MCF 10A (cell line): ENCODE measurements at regions not wholly inside any gene's neighbourhood (a gene's known extent, or its start where the extent isn't known, plus 50 kb on each side); places are given as distances from the start of the nearest gene placed in this dataset.

Experiments
- BruUV-seq: library from RNA; stranded (reverse); fragments of 400-500 nt; replicated peaks from 2 replicates; lab custom pipeline; 2021; lab: Mats Ljungman, UMichigan
- CTCF ChIA-PET: fragments of 300-600 bp; sonication (Branson Sonifier 250); formaldehyde crosslinking; extraction: SDS; loops from one replicate; lab custom pipeline; 2021; ENCODE audit warnings: antibody characterized with exemption, inconsistent platforms; lab: Yijun Ruan, JAX
- POLR2A ChIA-PET: fragments of 300-600, 350-650 bp; sonication (Branson Sonifier 250); formaldehyde crosslinking; extraction: SDS; loops from one replicate; lab custom pipeline; 2020; ENCODE audit warnings: antibody characterized with exemption, inconsistent platforms; lab: Yijun Ruan, JAX
- DNase-seq: peaks from one replicate; pipeline ENCODE4 v3.0.0-alpha.2; 2018; ENCODE audit not compliant: unreplicated experiment
- H3K27ac Mint-ChIP-seq: one replicate; pipeline ENCODE4 v1.8.0; 2022; ENCODE audit warnings: mild to moderate bottlenecking, low read depth, mixed read lengths; ENCODE audit not compliant: unreplicated experiment
- H3K27me3 Mint-ChIP-seq: one replicate; pipeline ENCODE4 v1.8.0; 2022; ENCODE audit warnings: mixed read lengths; ENCODE audit not compliant: insufficient read depth, unreplicated experiment
- H3K36me3 Mint-ChIP-seq: one replicate; pipeline ENCODE4 v1.8.0; 2022; ENCODE audit warnings: mild to moderate bottlenecking, moderate library complexity, mixed read lengths; ENCODE audit not compliant: insufficient read depth, unreplicated experiment
- H3K4me1 Mint-ChIP-seq: one replicate; pipeline ENCODE4 v1.8.0; 2022; ENCODE audit warnings: mixed read lengths; ENCODE audit not compliant: insufficient read depth, unreplicated experiment
- H3K4me3 Mint-ChIP-seq: one replicate; pipeline ENCODE4 v1.8.0; 2022; ENCODE audit warnings: mild to moderate bottlenecking, moderate library complexity, mixed read lengths; ENCODE audit not compliant: unreplicated experiment
- H3K9me3 Mint-ChIP-seq: one replicate; pipeline ENCODE4 v1.8.0; 2022; ENCODE audit warnings: mixed read lengths; ENCODE audit not compliant: unreplicated experiment
- intact Hi-C: fragments of 100-400 bp; cut with micrococcal nuclease; formaldehyde crosslinking; loops from 2 replicates; pipeline ENCODE4 v1.14.1; 2022
- TF ChIP-seq, protein P1 (sequence below): fragments of 200-600 bp; IDR thresholded peaks from one replicate; pipeline ENCODE4 v1.8.0; 2022; ENCODE audit warnings: antibody characterized with exemption, mild to moderate bottlenecking; ENCODE audit not compliant: unreplicated experiment

GRCh38 chr18:56162311-56163265 lies 475.8 kb downstream of the TXNL1 start:
- CTCF ChIA-PET: interaction anchor here (0.6 kb wide), 2 partner anchors 32 to 350 kb away, joined by 4 read pairs; no protein-coding TSS in a partner anchor
- TF ChIP-seq, protein P1, sequence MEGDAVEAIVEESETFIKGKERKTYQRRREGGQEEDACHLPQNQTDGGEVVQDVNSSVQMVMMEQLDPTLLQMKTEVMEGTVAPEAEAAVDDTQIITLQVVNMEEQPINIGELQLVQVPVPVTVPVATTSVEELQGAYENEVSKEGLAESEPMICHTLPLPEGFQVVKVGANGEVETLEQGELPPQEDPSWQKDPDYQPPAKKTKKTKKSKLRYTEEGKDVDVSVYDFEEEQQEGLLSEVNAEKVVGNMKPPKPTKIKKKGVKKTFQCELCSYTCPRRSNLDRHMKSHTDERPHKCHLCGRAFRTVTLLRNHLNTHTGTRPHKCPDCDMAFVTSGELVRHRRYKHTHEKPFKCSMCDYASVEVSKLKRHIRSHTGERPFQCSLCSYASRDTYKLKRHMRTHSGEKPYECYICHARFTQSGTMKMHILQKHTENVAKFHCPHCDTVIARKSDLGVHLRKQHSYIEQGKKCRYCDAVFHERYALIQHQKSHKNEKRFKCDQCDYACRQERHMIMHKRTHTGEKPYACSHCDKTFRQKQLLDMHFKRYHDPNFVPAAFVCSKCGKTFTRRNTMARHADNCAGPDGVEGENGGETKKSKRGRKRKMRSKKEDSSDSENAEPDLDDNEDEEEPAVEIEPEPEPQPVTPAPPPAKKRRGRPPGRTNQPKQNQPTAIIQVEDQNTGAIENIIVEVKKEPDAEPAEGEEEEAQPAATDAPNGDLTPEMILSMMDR: no peak
- no peak for DNase-seq
- POLR2A ChIA-PET: no interaction called here
- no peaks in the 10 kb centered on the region for H3K4me1 Mint-ChIP-seq
- no peaks in the 10 kb centered on the region for H3K27me3 Mint-ChIP-seq
- H3K36me3 Mint-ChIP-seq: no peaks in the 10 kb centered on the region
- intact Hi-C loops: no loop called here
- H3K4me3 Mint-ChIP-seq: no peak overlapping the region
- no TSS peak for BruUV-seq
- H3K27ac Mint-ChIP-seq: no peak overlapping the region
- H3K9me3 Mint-ChIP-seq: no peaks in the 10 kb centered on the region

DNA sequence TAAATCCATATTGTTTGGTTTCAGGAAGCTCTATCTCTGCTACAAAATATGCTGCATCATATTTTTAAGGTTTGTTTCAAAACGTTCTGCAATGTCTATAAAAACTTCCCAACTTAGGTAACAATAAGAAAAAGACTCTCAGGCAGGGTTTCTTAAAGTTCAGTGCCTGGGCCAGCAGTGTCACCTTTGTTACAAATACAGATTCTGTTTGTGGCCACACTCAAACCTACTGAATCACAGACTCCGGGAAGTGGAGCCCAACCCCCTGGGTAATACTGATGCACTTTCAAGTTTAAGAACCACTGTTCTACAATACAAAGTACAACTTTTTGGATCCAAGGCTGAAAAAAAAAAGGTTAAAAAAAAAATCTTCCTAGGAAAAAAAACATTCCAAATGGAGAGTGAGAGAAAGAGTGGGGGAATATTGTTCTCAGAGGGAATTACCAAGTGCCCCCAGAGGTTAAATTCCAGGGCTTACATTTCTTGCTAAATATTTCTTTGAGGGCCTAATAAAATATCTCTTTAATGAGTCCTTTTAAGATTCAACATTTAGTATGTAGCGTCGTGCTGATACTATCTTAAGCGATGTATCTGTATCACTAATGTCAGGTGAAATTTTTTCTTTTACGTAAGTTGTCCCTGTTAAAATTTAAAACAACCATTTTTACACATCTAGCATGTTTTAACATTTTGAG lies 476.7 kb downstream of the TXNL1 start:
- intact Hi-C loops: no loop called here
- ChIA-PET CTCF (no interaction called here), POLR2A (no interaction called here)
- no peaks in the 10 kb centered on the region for H3K9me3 Mint-ChIP-seq
- BruUV-seq: no TSS peak
- H3K4me1 Mint-ChIP-seq: no peaks in the 10 kb centered on the region
- TF ChIP-seq, protein P1: no peak
- no peaks in the 10 kb centered on the region for H3K36me3 Mint-ChIP-seq
- no peak overlapping the region for H3K27ac Mint-ChIP-seq
- H3K4me3 Mint-ChIP-seq: no peak overlapping the region
- DNase-seq: no peak
- no peaks in the 10 kb centered on the region for H3K27me3 Mint-ChIP-seq

GRCh38 chr18:56158676-56159075 lies 479.7 kb downstream of the TXNL1 start:
- Mint-ChIP-seq H3K4me1 (no peaks in the 10 kb centered on the region), H3K36me3 (no peaks in the 10 kb centered on the region), H3K9me3 (no peaks in the 10 kb centered on the region), H3K4me3 (no peak overlapping the region), H3K27me3 (no peaks in the 10 kb centered on the region), H3K27ac (no peak overlapping the region)
- ChIA-PET POLR2A (no interaction called here), CTCF (interaction anchor here (0.7 kb wide), 1 partner anchor 258 kb away, joined by 3 read pairs; no protein-coding TSS in a partner anchor)
- intact Hi-C loops: no loop called here
- no peak for DNase-seq
- TF ChIP-seq, protein P1: no peak
- no TSS peak for BruUV-seq

DNA sequence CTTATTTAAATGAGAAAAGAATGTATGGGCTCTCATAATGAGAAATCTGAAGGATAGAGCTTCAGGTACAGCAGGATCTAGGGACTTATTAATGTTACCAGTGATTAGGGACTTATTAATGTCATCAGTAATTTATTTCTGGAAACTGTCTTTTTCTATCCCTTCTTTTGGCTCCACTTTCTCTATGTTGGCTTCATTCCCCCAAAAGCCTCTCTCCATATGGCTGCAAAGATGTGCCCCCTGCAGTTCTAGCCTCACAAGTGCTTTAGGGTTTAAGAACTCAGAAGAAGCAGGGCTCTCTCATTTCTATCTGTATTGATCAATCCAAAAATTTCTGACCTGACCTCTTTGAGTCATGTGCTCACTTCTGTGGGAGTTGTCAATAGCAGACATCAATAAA lies 480.9 kb downstream of the TXNL1 start:
- intact Hi-C loops: no loop called here
- Mint-ChIP-seq H3K27me3 (no peaks in the 10 kb centered on the region), H3K27ac (no peak overlapping the region), H3K4me3 (no peak overlapping the region), H3K9me3 (no peaks in the 10 kb centered on the region), H3K36me3 (no peaks in the 10 kb centered on the region), H3K4me1 (no peaks in the 10 kb centered on the region)
- no peak for DNase-seq
- CTCF ChIA-PET: no interaction called here
- BruUV-seq: no TSS peak
- TF ChIP-seq, protein P1: no peak
- POLR2A ChIA-PET: no interaction called here
